Heart left ventricle (tissue), 13 donors: ENCODE measurements at regions not wholly inside any gene's neighbourhood (a gene's known extent, or its start where the extent isn't known, plus 50 kb on each side); places are given as distances from the start of the nearest gene placed in this dataset.

Experiments used
- POLR2A ChIP-seq, 2 donors: fragments of 450-650 bp; IDR thresholded peaks; one replicate each; pipeline ENCODE4 v1.6.1; 2017; ENCODE audit warnings: antibody characterized with exemption in 2 of 2, mild to moderate bottlenecking in 2 of 2, moderate library complexity in 2 of 2
- TF ChIP-seq, protein P1 (sequence below), 12 donors: fragments of 200-600 bp; sonication (generic) in 4 of 12; IDR thresholded peaks; one replicate each; pipeline versions ENCODE4 v1.5.0 to v1.8.0; 2018 to 2022; ENCODE audit warnings: antibody characterized with exemption in 12 of 12, mild to moderate bottlenecking in 5 of 12
- donor health status: ischemic (EF 13 %, LVEDD 7.1; RV severe dilation, severe dysfunction).
- donor health status: DM: no; HTN: yes; CAD: no.
- donor health status: DM: no; HTN: no; CAD: no.
- donor health status: ischemic (EF 25% LVEDD 6.9; RV normal size, moderate dysfunction).
- donor health status: ischemic (EF 25% LVEDD 5.7; RV mildly dilated, moderate dysfunction).
- donor health status: ischemic (EF 35%, LVEDD 5.7; RV mildly dilated, moderate dysfunction).
- donor health status: nonischemic (EF 11% LVEDD 7.7; RV severe dilation, severe dysfunction).
- donor health status: DM: yes; HTN: yes; CAD: no.
- donor health status: PGD.
- donor health status: ischemic (EF 29% LVEDD 5.4; RV normal size, mild dysfunction).
- donor health status: nonischemic (EF 23%, LVEDD 6.1; RV moderate dilation, normal function).

DNA sequence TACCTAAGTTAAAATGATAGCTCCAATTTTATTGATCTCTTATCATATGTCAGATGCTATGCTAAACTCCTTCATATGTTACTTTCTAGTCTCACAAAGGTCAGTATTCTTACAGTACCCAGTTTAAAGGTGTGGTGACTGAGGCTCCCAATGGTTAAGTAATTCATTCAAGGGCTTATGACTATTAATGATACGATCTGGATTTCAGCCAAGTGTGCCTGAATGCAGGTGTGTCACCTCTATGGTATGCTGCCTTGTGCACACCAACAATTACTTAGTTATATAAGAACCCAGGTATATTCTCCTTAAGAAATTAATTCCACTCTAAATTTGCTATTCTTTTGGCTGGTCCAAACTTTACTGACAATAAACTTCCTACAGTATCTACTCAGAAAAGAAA lies 84.6 kb upstream of the TRPC4 start:
- TF ChIP-seq, protein P1, sequence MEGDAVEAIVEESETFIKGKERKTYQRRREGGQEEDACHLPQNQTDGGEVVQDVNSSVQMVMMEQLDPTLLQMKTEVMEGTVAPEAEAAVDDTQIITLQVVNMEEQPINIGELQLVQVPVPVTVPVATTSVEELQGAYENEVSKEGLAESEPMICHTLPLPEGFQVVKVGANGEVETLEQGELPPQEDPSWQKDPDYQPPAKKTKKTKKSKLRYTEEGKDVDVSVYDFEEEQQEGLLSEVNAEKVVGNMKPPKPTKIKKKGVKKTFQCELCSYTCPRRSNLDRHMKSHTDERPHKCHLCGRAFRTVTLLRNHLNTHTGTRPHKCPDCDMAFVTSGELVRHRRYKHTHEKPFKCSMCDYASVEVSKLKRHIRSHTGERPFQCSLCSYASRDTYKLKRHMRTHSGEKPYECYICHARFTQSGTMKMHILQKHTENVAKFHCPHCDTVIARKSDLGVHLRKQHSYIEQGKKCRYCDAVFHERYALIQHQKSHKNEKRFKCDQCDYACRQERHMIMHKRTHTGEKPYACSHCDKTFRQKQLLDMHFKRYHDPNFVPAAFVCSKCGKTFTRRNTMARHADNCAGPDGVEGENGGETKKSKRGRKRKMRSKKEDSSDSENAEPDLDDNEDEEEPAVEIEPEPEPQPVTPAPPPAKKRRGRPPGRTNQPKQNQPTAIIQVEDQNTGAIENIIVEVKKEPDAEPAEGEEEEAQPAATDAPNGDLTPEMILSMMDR (IDR thresholded peaks at IDR 0.05) = no peak
- TF ChIP-seq POLR2A (IDR thresholded peaks at IDR 0.05) = no peak
